Astrocyte (in vitro differentiated cells and primary cell): ENCODE measurements at regions not wholly inside any gene's neighbourhood (a gene's known extent, or its start where the extent isn't known, plus 50 kb on each side); places are given as distances from the start of the nearest gene placed in this dataset.
A peak's percentile ranks its signal among the peaks of the same experiment; 100 is the strongest.

ENCODE experiments used
- DNase-seq: peaks from one replicate; pipeline ENCODE4 v3.0.0-alpha.2; 2010; ENCODE audit warnings: low read depth
- FAIRE-seq: peaks from 2 replicates; lab custom pipeline; 2011; peaks lifted over from hg19 to GRCh38; lab: Jason Lieb, UNC
- H2AFZ ChIP-seq: 2 replicates; pipeline ENCODE4 v1.6.0; 2012; ENCODE audit warnings: low read depth, low read length, inconsistent platforms
- H3K27ac ChIP-seq: 2 replicates; pipeline ENCODE4 v1.5.1; 2011; ENCODE audit warnings: low read depth, low read length, inconsistent platforms
- H3K27me3 ChIP-seq: 2 replicates; pipeline ENCODE4 v1.6.0; 2011; ENCODE audit warnings: low read length, inconsistent platforms; ENCODE audit not compliant: insufficient read depth
- H3K36me3 ChIP-seq: 2 replicates; pipeline ENCODE4 v1.5.1; 2011; ENCODE audit warnings: low read length, inconsistent platforms; ENCODE audit not compliant: insufficient read depth
- H3K4me1 ChIP-seq: 2 replicates; pipeline ENCODE4 v1.5.1; 2011; ENCODE audit warnings: low read length, inconsistent platforms; ENCODE audit not compliant: insufficient read depth
- H3K4me2 ChIP-seq: 2 replicates; pipeline ENCODE4 v1.6.0; 2012; ENCODE audit warnings: low read length, inconsistent platforms
- H3K4me3 ChIP-seq: 2 replicates; pipeline ENCODE4 v1.5.1; 2011; ENCODE audit warnings: low read depth, mild to moderate bottlenecking, low read length, inconsistent platforms; ENCODE audit not compliant: insufficient read depth
- H3K79me2 ChIP-seq: 2 replicates; pipeline ENCODE4 v1.6.0; 2012; ENCODE audit warnings: mild to moderate bottlenecking, low read length, inconsistent platforms; ENCODE audit not compliant: insufficient read depth
- H3K9ac ChIP-seq: 2 replicates; pipeline ENCODE4 v1.6.0; 2012; ENCODE audit warnings: mild to moderate bottlenecking, low read length, inconsistent platforms
- H3K9me3 ChIP-seq: 2 replicates; pipeline ENCODE4 v1.5.1; 2012; ENCODE audit warnings: low read depth, mild to moderate bottlenecking, low read length, inconsistent platforms; ENCODE audit not compliant: insufficient read depth
- H4K20me1 ChIP-seq: 2 replicates; pipeline ENCODE4 v1.6.0; 2012; ENCODE audit warnings: low read length, inconsistent platforms; ENCODE audit not compliant: insufficient read depth
- H3K27ac Mint-ChIP-seq: one replicate; pipeline ENCODE4 v1.8.0; 2021; ENCODE audit warnings: mild to moderate bottlenecking, mixed read lengths; ENCODE audit not compliant: unreplicated experiment
- H3K27me3 Mint-ChIP-seq: one replicate; pipeline ENCODE4 v1.8.0; 2021; ENCODE audit warnings: low read depth, mixed read lengths; ENCODE audit not compliant: unreplicated experiment
- H3K36me3 Mint-ChIP-seq: one replicate; pipeline ENCODE4 v1.8.0; 2021; ENCODE audit warnings: low read depth, mixed read lengths; ENCODE audit not compliant: unreplicated experiment
- H3K4me1 Mint-ChIP-seq: one replicate; pipeline ENCODE4 v1.8.0; 2021; ENCODE audit warnings: low read depth, mixed read lengths; ENCODE audit not compliant: unreplicated experiment
- H3K4me3 Mint-ChIP-seq: one replicate; pipeline ENCODE4 v1.8.0; 2021; ENCODE audit warnings: mild to moderate bottlenecking, moderate library complexity, mixed read lengths; ENCODE audit not compliant: unreplicated experiment
- H3K9me3 Mint-ChIP-seq: one replicate; pipeline ENCODE4 v1.8.0; 2021; ENCODE audit warnings: mild to moderate bottlenecking, mixed read lengths; ENCODE audit not compliant: unreplicated experiment
- CTCF ChIP-seq: IDR thresholded peaks from 2 replicates; pipeline ENCODE4 v1.5.1; 2011; ENCODE audit warnings: low read depth, mild to moderate bottlenecking, inconsistent platforms, low read length, moderate library complexity; ENCODE audit not compliant: insufficient read depth
- EZH2 ChIP-seq: IDR thresholded peaks from 2 replicates; pipeline ENCODE4 v1.6.1; 2012; ENCODE audit warnings: mild to moderate bottlenecking, low read length, inconsistent platforms; ENCODE audit not compliant: insufficient read depth

DNA sequence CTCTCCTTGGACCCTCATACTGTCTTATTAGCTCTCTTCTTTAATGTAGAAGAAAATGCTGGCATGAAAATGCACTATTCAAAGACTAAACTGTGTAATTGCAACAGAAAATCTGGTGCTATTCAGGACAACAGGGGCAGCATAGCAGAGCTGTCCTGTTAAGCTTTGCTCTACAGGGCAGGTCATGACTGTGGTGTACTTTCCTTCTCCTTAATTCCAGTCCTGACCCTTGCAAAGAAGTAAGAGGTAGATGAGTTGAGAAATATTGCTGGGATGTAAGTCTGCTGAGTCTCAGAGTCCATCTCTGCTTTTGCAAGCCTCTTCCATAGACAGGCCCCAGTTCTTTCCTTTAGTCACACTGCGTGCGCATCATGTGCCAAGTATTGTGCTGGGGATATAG, 52.6 kb upstream of the STK38L start:
- no peak overlapping the region for H3K4me3 ChIP-seq

GRCh38 chr12:27192118-27192802, 51.8 kb upstream of the STK38L start:
- Histone ChIP-seq H3K27me3 (no peaks in the 10 kb centered on the region), H3K9ac (no peak overlapping the region), H3K27ac (peak overlapping the region; percentile 77), H3K4me2 (no peak overlapping the region), H3K4me1 (peaks cover 41% of the 10 kb centered on the region), H3K4me3 (no peak overlapping the region), H2AFZ (no peak overlapping the region), H4K20me1 (no peaks in the 10 kb centered on the region), H3K36me3 (no peaks in the 10 kb centered on the region), H3K79me2 (no peaks in the 10 kb centered on the region), H3K9me3 (no peaks in the 10 kb centered on the region)
- FAIRE-seq (no peak), DNase-seq (no peak)
- TF ChIP-seq EZH2 (no peak), CTCF (no peak)
- Mint-ChIP-seq H3K9me3 (no peaks in the 10 kb centered on the region), H3K27me3 (no peaks in the 10 kb centered on the region), H3K36me3 (no peaks in the 10 kb centered on the region), H3K27ac (peak overlapping the region; percentile 47), H3K4me3 (no peak overlapping the region), H3K4me1 (peaks cover 37% of the 10 kb centered on the region)

More for the DNA sequence above, 52.6 kb upstream of the STK38L start:
- no peak overlapping the region for H2AFZ ChIP-seq
- no peaks in the 10 kb centered on the region for H3K9me3 Mint-ChIP-seq
- TF ChIP-seq CTCF, result no peak
- no peak for TF ChIP-seq EZH2
- peak overlapping the region; percentile 57 for H3K4me2 ChIP-seq
- H3K9me3 ChIP-seq, result no peaks in the 10 kb centered on the region
- no peaks in the 10 kb centered on the region for H3K79me2 ChIP-seq
- DNase-seq, result no peak
- FAIRE-seq, result no peak
- peak overlapping the region; percentile 47 for H3K27ac Mint-ChIP-seq
- peak overlapping the region; percentile 51 for H3K27ac ChIP-seq
- peak overlapping the region; percentile 51 for H3K9ac ChIP-seq
- no peaks in the 10 kb centered on the region for H3K27me3 ChIP-seq
- H3K4me1 ChIP-seq, result peaks cover 48% of the 10 kb centered on the region
- no peaks in the 10 kb centered on the region for H3K36me3 ChIP-seq
- peaks cover 44% of the 10 kb centered on the region for H3K4me1 Mint-ChIP-seq
- no peaks in the 10 kb centered on the region for H4K20me1 ChIP-seq
- H3K27me3 Mint-ChIP-seq, result no peaks in the 10 kb centered on the region
- no peaks in the 10 kb centered on the region for H3K36me3 Mint-ChIP-seq
- no peak overlapping the region for H3K4me3 Mint-ChIP-seq

DNA sequence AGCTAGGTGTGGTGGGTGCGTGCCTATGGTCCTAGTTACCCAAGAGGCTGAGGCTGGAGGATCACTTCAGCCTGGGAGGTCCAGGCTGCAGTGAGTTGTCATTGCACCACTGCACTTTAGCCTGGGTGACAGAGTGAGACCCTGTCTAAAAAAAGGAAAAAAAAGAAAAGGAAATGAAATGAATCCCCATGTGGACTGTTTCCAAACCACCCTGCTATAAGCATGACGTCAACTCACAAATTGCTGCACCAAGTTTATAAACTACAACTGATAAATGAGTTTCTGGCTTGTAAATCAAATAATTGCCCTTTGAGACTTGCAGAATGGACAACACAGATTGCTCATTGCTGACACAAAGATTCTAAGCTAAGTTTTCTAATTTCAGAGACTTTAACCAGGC, 51.0 kb upstream of the STK38L start:
- Histone ChIP-seq H3K27me3 (no peaks in the 10 kb centered on the region), H3K9ac (peak overlapping the region; percentile 48), H3K9me3 (no peaks in the 10 kb centered on the region), H3K79me2 (no peaks in the 10 kb centered on the region), H2AFZ (no peak overlapping the region), H4K20me1 (no peaks in the 10 kb centered on the region), H3K27ac (peak overlapping the region; percentile 77), H3K4me2 (peak overlapping the region; percentile 47), H3K36me3 (no peaks in the 10 kb centered on the region), H3K4me3 (no peak overlapping the region), H3K4me1 (peaks cover 45% of the 10 kb centered on the region)
- H3K27ac Mint-ChIP-seq, result no peak overlapping the region
- H3K4me3 Mint-ChIP-seq, result no peak overlapping the region
- FAIRE-seq (peak; percentile 88), DNase-seq (peak; percentile 90)
- peaks cover 39% of the 10 kb centered on the region for H3K4me1 Mint-ChIP-seq
- TF ChIP-seq CTCF (no peak), EZH2 (no peak)
- H3K27me3 Mint-ChIP-seq, result no peaks in the 10 kb centered on the region
- H3K36me3 Mint-ChIP-seq, result no peaks in the 10 kb centered on the region
- H3K9me3 Mint-ChIP-seq, result no peaks in the 10 kb centered on the region
